Erythroblast (primary cell): ENCODE measurements at regions not wholly inside any gene's neighbourhood (a gene's known extent, or its start where the extent isn't known, plus 50 kb on each side); places are given as distances from the start of the nearest gene placed in this dataset.
"Not testable (repeated sequence)": the region's sequence is repeated elsewhere in the genome, so short reads cannot be mapped to it uniquely, and the experiment has no call there.

Experiments used
- DNase-seq, 2 experiments: peaks; one replicate each; lab custom pipeline; 2025; lab: John Stamatoyannopoulos, UW
- GATA1 ChIP-seq: IDR thresholded peaks from 2 replicates; pipeline ENCODE4 v1.6.1; 2011; ENCODE audit warnings: low read depth, mild to moderate bottlenecking, control low read depth, low read length, moderate library complexity
- POLR2A ChIP-seq: IDR thresholded peaks from 2 replicates; pipeline ENCODE4 v1.6.1; 2011; ENCODE audit warnings: mild to moderate bottlenecking, low read length

DNA sequence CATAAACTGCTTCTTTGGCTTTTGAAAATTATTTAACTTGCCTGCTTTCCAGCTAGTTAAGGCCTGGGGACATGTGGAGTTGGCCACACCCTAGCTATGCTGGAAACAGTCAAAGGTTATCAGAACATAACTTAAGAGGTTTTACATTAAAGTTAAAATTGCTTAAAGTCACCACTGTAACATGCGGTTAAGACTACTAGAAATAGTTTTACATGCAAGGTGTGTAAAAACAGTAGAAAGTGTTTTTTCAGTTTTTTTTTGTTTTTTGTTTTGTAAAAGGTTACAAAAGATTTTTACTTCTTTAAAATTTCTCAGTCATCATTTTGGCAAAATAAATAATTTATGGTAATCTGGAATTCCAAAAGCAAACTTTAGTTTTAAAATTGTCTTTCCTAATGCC is 763.1 kb downstream of the UQCRFS1 start:
- no peak for DNase-seq
- TF ChIP-seq POLR2A (no peak), GATA1 (no peak)

DNA sequence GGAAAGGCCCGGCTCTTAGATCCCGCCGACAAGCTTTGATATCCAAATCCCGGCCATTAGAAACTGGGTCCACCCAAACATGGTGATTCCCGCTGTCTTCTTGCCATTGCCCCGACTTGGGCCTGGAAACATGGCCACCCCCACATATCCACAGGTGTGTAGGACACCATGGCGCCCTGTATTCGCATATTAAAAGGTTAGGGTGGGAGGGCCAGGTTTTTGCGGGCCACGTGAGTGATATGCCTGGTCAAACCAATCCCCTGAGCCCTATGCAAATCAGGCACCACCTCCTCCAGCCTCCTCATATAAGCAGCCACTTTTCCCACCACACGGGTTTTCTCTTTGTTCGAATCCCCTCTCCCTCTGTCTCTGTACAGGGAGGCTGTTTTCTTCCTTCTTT is 766.4 kb downstream of the UQCRFS1 start:
- no peak for DNase-seq
- TF ChIP-seq POLR2A (no peak), GATA1 (no peak)

GRCh38 chr19:28445826-28446225 is 767.1 kb downstream of the UQCRFS1 start:
- TF ChIP-seq POLR2A (no peak), GATA1 (no peak)

DNA sequence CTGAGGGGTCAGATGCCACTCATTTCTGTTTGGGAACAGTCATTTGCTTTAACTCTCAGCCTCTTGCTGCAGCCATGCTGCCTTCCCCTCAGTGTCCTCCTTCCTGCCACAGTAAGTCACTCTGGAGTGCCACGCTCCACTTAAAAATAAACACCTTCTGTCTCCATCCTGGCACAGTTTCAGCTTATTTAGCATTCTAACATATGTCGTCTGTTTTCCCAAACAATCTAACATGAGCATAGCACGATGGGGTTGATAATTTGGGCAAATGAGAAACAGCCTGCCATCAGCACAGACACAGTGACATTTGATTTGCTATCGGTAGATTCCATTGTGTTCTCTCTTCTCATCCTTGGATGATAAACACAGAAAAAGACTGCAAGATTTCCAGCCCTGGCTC is 768.6 kb downstream of the UQCRFS1 start:
- TF ChIP-seq GATA1 (no peak), POLR2A (no peak)
- no peak for DNase-seq

More at GRCh38 chr19:28445826-28446225, 767.1 kb downstream of the UQCRFS1 start:
- no peak for DNase-seq

DNA sequence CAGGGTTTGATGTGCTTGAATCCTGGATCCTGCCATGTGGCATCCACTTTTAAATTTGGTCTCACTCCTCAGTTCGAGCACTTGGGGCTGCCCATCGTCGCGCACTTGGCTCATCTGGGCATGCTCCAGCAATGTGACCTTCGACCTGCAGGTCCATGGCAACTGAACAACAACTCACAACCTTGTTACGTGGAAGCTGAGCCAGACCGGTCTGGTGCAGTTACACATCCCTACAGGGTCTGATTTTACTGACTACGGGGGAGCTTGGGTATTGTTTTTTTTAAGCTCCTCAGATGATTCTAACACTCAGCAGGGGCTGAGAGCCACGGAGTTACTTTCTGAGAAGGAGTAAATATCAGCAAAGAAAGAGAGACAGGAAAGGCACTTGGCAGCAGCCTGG is 769.6 kb downstream of the UQCRFS1 start:
- DNase-seq = no peak
- TF ChIP-seq POLR2A (no peak), GATA1 (no peak)

DNA sequence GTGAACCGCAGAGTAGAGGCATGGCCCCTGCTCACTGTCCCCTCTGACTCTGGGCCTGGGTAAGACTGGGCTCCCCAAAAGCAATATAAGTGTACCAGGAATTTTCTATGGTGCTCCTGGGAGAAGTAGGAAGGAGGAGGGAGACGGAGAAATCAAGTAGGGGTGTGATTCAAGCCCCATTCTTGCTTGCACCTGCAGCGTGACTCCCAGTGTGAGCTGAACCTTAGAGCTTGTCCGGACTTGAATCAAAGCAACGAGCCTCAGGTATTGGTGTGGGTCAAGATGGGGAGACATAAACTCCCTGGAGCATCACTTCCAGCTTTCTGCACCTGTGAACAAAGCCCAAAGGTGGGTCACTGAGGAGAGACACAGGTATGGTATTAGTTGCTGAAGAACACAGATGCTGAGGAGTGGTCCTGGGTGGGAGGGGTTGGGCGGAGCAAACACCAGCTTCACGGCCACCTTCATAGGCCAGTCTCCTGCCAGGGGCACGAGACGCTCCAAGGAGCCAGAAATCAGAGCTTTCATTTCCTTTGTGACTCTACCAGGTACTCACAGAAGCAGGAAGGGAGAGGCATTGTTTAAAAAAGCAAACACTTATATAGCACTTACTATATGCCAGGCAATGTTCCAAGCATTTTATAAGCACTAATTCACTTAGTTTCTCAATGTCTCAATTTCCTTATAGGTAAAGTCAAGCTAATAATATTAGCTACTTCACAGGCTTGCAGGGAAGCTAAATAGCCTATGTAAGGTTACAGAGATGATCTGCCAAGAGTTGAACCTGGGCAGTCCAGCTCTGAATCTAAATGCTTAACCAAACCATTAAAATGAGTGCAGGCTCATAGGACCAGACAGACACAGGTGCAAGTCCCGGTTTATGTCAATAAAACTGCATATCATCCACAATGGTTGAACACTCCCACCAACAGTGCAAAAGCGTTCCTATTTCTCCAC is 775.3 kb downstream of the UQCRFS1 start:
- no peak for DNase-seq
- TF ChIP-seq POLR2A = no peak
- TF ChIP-seq GATA1 = no peak

GRCh38 chr19:28436320-28436719 is 776.6 kb downstream of the UQCRFS1 start:
- no peak for DNase-seq
- TF ChIP-seq GATA1 (no peak), POLR2A (no peak)

GRCh38 chr19:28435551-28436271 is 777.2 kb downstream of the UQCRFS1 start:
- DNase-seq = no peak
- TF ChIP-seq GATA1 = no peak
- no peak for TF ChIP-seq POLR2A

- DNase-seq = not testable (repeated sequence)
Measured at GRCh38 chr19:28434794-28435193, 778.2 kb downstream of the UQCRFS1 start.

GRCh38 chr19:28434365-28434764 is 778.6 kb downstream of the UQCRFS1 start:
- not testable (repeated sequence) for DNase-seq

DNA sequence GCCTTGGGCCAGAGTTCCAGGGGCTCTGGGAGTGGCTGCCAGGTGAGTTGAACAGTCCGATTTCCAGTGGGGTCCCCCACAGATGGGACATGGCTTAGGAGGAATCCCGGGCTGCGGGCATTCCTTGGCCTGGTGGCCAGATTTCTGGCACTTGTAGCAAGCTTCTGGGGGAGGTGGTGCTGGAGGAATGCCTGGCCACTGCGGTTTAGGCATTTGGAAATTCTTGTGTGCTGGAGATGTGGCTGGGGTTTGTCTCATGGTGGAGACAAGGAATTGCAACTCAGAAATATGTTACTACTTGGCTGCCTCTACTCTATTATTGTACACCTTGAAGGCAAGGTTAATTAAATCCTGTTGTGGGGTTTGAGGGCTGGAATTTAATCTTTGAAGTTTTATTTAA is 779.8 kb downstream of the UQCRFS1 start:
- not testable (repeated sequence) for DNase-seq

GRCh38 chr19:28430214-28430613 is 782.7 kb downstream of the UQCRFS1 start:
- TF ChIP-seq POLR2A (no peak), GATA1 (no peak)
- no peak for DNase-seq

DNA sequence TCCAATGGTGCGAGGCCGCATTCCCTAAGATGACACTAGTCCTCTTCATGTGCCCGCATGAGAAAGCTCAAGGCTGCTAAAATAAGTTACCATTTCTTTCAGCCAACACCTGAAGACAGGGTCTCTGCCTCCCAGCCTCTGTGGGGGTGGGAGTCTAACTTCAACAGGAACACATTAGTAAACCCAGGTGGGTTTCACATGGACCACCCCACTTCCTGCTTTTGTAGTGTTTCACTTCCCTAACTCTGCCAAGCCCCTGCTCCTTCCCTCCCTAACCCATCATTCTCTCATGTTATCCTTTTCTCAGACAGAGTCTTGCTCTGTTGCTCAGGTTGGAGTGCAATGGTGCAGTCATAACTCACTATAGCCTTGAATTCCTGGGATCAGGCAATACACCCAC is 783.6 kb downstream of the UQCRFS1 start:
- no peak for TF ChIP-seq POLR2A
- no peak for TF ChIP-seq GATA1
- DNase-seq = no peak

DNA sequence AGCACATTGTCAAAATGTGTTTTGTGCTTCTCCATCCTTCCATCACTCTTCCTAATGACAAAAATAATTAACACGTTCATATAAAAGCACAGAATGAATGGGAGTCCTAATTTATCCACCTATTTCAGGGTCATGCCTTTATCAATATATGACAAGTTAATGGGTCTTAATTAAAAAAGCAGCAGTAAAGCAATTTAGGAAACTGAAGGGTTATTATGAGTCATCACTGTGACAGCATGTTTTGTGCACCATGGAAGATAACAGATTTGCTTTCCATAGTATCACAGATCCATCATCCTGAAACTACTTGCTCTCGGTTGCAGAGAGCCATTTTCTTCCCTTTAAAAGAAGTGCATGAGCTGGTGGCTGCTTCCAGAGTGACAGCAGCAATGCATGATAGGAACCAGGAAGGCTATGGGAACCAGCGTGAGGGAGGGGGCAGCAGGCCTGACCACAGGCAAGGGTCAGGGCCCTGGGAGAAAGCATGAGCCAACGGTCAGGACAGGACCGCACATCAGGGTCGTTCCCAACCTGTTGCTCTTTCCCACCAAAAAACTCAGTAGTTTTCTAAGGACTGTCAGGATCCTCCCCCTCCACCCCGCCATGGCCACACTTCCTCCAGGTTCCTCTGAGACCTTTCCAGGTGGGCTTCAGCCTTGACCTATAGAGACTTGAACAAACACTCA is 784.1 kb downstream of the UQCRFS1 start:
- DNase-seq = no peak
- no peak for TF ChIP-seq GATA1
- TF ChIP-seq POLR2A = no peak
